PC-9 (cell line): ENCODE measurements at regions not wholly inside any gene's neighbourhood (a gene's known extent, or its start where the extent isn't known, plus 50 kb on each side); places are given as distances from the start of the nearest gene placed in this dataset.

ENCODE experiments used
- CTCF ChIP-seq: fragments of 200-600 bp; sonication (generic); conservative IDR thresholded peaks from 2 replicates; pipeline ENCODE4 v1.6.1; 2017; ENCODE audit warnings: mixed run types, antibody characterized with exemption, mild to moderate bottlenecking, moderate library complexity
- EZH2 ChIP-seq: fragments of 200-600 bp; sonication (generic); IDR thresholded peaks from 2 replicates; pipeline ENCODE4 v1.8.0; 2017; ENCODE audit warnings: antibody characterized with exemption, low read depth

GRCh38 chr9:91143642-91144041 is 218.1 kb downstream of the AUH start:
- TF ChIP-seq CTCF (no peak), EZH2 (no peak)
